Heart left ventricle (tissue), 16 donors: ENCODE measurements at regions not wholly inside any gene's neighbourhood (a gene's known extent, or its start where the extent isn't known, plus 50 kb on each side); places are given as distances from the start of the nearest gene placed in this dataset.

Experiments used
- ATAC-seq, 4 donors: fragments of 200-7000 bp; cut with Tn5 transposase; one replicate each; pipeline ENCODE4 v1.9.1; 2020 to 2022; ENCODE audit warnings: moderate library complexity in 4 of 4, mild to moderate bottlenecking in 3 of 4, moderate number of reproducible peaks in 1 of 4
- DNase-seq, 5 donors: peaks; one replicate each; pipeline ENCODE4 v3.0.0-alpha.2; 2020
- H3K27ac ChIP-seq, 12 donors: fragments of 200-600 bp; sonication (generic) in 4 of 12; one replicate each; pipeline versions ENCODE4 v1.5.0 to v1.8.0; 2016 to 2022; ENCODE audit warnings: mild to moderate bottlenecking in 2 of 12
- H3K27me3 ChIP-seq, 9 donors: fragments of 200-600 bp; sonication (generic) in 2 of 9; one replicate each; pipeline versions ENCODE4 v1.5.1 to v1.8.0; 2016 to 2022; ENCODE audit warnings: mild to moderate bottlenecking in 3 of 9
- H3K36me3 ChIP-seq, 9 donors: fragments of 200-600 bp; sonication (generic) in 2 of 9; one replicate each; pipeline versions ENCODE4 v1.5.0 to v1.8.0; 2018 to 2022; ENCODE audit warnings: mild to moderate bottlenecking in 2 of 9
- H3K4me1 ChIP-seq, 12 donors: fragments of 200-600 bp; sonication (generic) in 4 of 12; one replicate each; pipeline versions ENCODE4 v1.5.0 to v1.8.0; 2016 to 2022; ENCODE audit warnings: mild to moderate bottlenecking in 3 of 12
- H3K4me3 ChIP-seq, 12 donors: fragments of 200-600 bp; sonication (generic) in 4 of 12; one replicate each; pipeline versions ENCODE4 v1.5.0 to v1.8.0; 2017 to 2022; ENCODE audit warnings: mild to moderate bottlenecking in 9 of 12, moderate library complexity in 4 of 12
- H3K9me3 ChIP-seq, 12 donors: fragments of 200-600 bp; sonication (generic) in 4 of 12; one replicate each; pipeline versions ENCODE4 v1.5.0 to v1.8.0; 2016 to 2022; ENCODE audit warnings: mild to moderate bottlenecking in 1 of 12
- POLR2A ChIP-seq, 2 donors: fragments of 450-650 bp; IDR thresholded peaks; one replicate each; pipeline ENCODE4 v1.6.1; 2017; ENCODE audit warnings: antibody characterized with exemption in 2 of 2, mild to moderate bottlenecking in 2 of 2, moderate library complexity in 2 of 2
- WGBS, 4 donors: extraction: QIAGEN DNeasy Blood & Tissue Kit in 2 of 4; methylation state at CpG; one replicate each; pipeline versions ENCODE4 v1.1.5 to v1.1.7; 2013 to 2018; 5-methylcytosine and 5-hydroxymethylcytosine counted together
- intact Hi-C, 10 donors: fragments of 100-400 bp; cut with DNase I; formaldehyde crosslinking; loops; one replicate each; pipeline versions ENCODE4 v1.11.1 to v1.14.2; 2022
- TF ChIP-seq, protein P1 (sequence below), 12 donors: fragments of 200-600 bp; sonication (generic) in 4 of 12; IDR thresholded peaks; one replicate each; pipeline versions ENCODE4 v1.5.0 to v1.8.0; 2018 to 2022; ENCODE audit warnings: antibody characterized with exemption in 12 of 12, mild to moderate bottlenecking in 5 of 12
- donor health status: ischemic (EF 13 %, LVEDD 7.1; RV severe dilation, severe dysfunction).
- donor health status: healthy with polysubstance abuse.
- donor health status: DM: no; HTN: yes; CAD: no.
- donor health status: DM: no; HTN: no; CAD: no.
- donor health status: ischemic (EF 25% LVEDD 6.9; RV normal size, moderate dysfunction).
- donor health status: ischemic (EF 25% LVEDD 5.7; RV mildly dilated, moderate dysfunction).
- donor health status: healthy.
- donor health status: DM: yes; HTN: yes; CAD: no.
- donor health status: ischemic (EF 35%, LVEDD 5.7; RV mildly dilated, moderate dysfunction).
- donor health status: nonischemic (EF 11% LVEDD 7.7; RV severe dilation, severe dysfunction).
- donor health status: DM: yes; HTN: yes; CAD: no.
- donor health status: PGD.
- donor health status: ischemic (EF 29% LVEDD 5.4; RV normal size, mild dysfunction).
- donor health status: nonischemic (EF 23%, LVEDD 6.1; RV moderate dilation, normal function).

DNA sequence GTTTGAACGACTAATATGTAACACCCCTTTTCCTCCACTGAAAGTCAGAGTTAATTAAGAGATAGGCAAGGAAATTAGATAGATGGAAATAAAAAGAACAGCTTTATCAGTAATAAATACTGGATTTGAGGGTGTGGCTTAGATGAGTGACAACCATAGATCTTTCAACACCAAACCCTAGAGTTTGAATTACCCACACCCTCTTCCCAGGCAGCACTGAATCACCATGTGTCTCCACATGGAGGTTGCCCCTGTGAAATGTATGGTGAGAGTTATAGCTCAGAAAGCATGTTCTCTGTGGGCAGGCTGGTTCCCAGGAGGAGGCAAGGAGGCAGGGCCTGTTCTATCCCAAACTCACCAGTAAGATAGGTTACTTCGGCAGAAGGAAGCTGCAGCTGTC, 69.7 kb downstream of the TMEM174 start:
- peaks cover 0 to 77% (median 3%) of the 10 kb centered on the region in 9 donors for H3K27me3 ChIP-seq
- intact Hi-C loops = no loop called here
- DNase-seq (no peak), ATAC-seq (no peak)
- no peaks in the 10 kb centered on the region for H3K9me3 ChIP-seq
- WGBS, 4 donors = 76 to 85% (median 77%) methylated on average over 2 of the region's 2 CpGs
- H3K36me3 ChIP-seq = no peaks in the 10 kb centered on the region
- H3K4me1 ChIP-seq = no peaks in the 10 kb centered on the region
- no peak overlapping the region for H3K27ac ChIP-seq
- TF ChIP-seq, protein P1, sequence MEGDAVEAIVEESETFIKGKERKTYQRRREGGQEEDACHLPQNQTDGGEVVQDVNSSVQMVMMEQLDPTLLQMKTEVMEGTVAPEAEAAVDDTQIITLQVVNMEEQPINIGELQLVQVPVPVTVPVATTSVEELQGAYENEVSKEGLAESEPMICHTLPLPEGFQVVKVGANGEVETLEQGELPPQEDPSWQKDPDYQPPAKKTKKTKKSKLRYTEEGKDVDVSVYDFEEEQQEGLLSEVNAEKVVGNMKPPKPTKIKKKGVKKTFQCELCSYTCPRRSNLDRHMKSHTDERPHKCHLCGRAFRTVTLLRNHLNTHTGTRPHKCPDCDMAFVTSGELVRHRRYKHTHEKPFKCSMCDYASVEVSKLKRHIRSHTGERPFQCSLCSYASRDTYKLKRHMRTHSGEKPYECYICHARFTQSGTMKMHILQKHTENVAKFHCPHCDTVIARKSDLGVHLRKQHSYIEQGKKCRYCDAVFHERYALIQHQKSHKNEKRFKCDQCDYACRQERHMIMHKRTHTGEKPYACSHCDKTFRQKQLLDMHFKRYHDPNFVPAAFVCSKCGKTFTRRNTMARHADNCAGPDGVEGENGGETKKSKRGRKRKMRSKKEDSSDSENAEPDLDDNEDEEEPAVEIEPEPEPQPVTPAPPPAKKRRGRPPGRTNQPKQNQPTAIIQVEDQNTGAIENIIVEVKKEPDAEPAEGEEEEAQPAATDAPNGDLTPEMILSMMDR (IDR thresholded peaks at IDR 0.05) = no peak
- TF ChIP-seq POLR2A (IDR thresholded peaks at IDR 0.05) = no peak
- no peak overlapping the region for H3K4me3 ChIP-seq

GRCh38 chr5:73238873-73239272, 65.9 kb downstream of the TMEM174 start:
- ATAC-seq = no peak
- Histone ChIP-seq H3K27ac (no peak overlapping the region), H3K4me1 (peaks cover 0 to 6% (median 2%) of the 10 kb centered on the region in 12 donors), H3K4me3 (no peak overlapping the region), H3K27me3 (peaks cover 0 to 93% (median 18%) of the 10 kb centered on the region in 9 donors), H3K9me3 (no peaks in the 10 kb centered on the region), H3K36me3 (no peaks in the 10 kb centered on the region)
- WGBS, 4 donors = 87 to 96% (median 92%) methylated on average over 2 of the region's 2 CpGs
- no peak for DNase-seq
- TF ChIP-seq, protein P1 (IDR thresholded peaks at IDR 0.05) = no peak
- TF ChIP-seq POLR2A (IDR thresholded peaks at IDR 0.05) = no peak
- intact Hi-C loops = no loop called here

DNA sequence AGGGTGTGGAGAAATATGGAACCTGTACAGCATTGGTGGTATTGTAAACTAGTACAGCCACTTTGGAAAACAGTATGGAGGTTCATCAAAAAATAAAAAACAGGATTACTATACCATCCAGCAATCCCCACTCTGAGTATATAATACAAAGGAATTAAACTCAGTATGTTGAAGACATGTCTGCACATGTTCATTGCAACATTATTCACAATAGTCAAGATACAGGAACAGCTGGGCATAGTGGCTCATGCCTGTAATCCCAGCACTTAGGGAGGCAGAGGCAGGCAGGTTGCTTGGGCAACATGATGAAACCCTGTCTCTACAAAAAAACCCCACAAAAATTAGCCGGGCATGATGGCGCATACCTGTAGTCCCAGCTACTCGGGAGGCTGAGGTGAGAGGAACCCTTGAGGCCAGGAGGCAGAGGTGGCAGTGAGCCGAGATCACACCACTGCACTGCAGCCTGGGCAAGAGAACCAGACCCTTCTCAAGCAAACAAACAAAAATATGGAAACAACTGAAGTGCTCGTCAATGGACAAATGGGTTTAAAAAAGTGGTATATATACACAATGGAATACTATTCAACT, 63.6 kb downstream of the TMEM174 start:
- Histone ChIP-seq H3K4me1 (peaks cover 0 to 25% (median 20%) of the 10 kb centered on the region in 12 donors), H3K27me3 (peaks cover 15 to 97% (median 40%) of the 10 kb centered on the region in 9 donors), H3K36me3 (no peaks in the 10 kb centered on the region), H3K4me3 (no peak overlapping the region), H3K9me3 (no peaks in the 10 kb centered on the region), H3K27ac (no peak overlapping the region)
- 82 to 89% (median 87%) methylated on average over 5 of the region's 5 CpGs for WGBS, 4 donors
- intact Hi-C loops = no loop called here
- ATAC-seq = no peak
- TF ChIP-seq, protein P1 (IDR thresholded peaks at IDR 0.05) = no peak
- no peak for TF ChIP-seq POLR2A (IDR thresholded peaks at IDR 0.05)
- no peak for DNase-seq

GRCh38 chr5:73234204-73234555, 61.2 kb downstream of the TMEM174 start:
- 3 to 9% (median 7%) methylated on average over 15 of the region's 15 CpGs for WGBS, 4 donors
- H3K4me3 ChIP-seq = peak overlapping the region in 11 of 12 donors; percentile 21 to 57 (median 45)
- H3K27ac ChIP-seq = no peak overlapping the region
- H3K9me3 ChIP-seq = no peaks in the 10 kb centered on the region
- ATAC-seq = no peak
- no peak for TF ChIP-seq POLR2A (IDR thresholded peaks at IDR 0.05)
- TF ChIP-seq, protein P1 (IDR thresholded peaks at IDR 0.05) = no peak
- DNase-seq = no peak
- H3K27me3 ChIP-seq = peaks cover 30 to 98% (median 62%) of the 10 kb centered on the region in 9 donors
- intact Hi-C loops = loop anchor here in 1 of 10 donors (5.0 kb wide), 1 partner anchor 218 kb away; no protein-coding TSS in a partner anchor
- H3K36me3 ChIP-seq = no peaks in the 10 kb centered on the region
- peaks cover 0 to 25% (median 20%) of the 10 kb centered on the region in 12 donors for H3K4me1 ChIP-seq
